GM19395 (cell line): ENCODE measurements at regions not wholly inside any gene's neighbourhood (a gene's known extent, or its start where the extent isn't known, plus 50 kb on each side); places are given as distances from the start of the nearest gene placed in this dataset.
"Not testable (repeated sequence)": the region's sequence is repeated elsewhere in the genome, so short reads cannot be mapped to it uniquely, and the experiment has no call there.

ENCODE experiments used
- ATAC-seq: cut with Tn5 transposase; IDR thresholded peaks from one replicate; pipeline ENCODE4 v1.9.1; 2021; ENCODE audit warnings: mild to moderate bottlenecking, moderate library complexity; ENCODE audit not compliant: unreplicated experiment

DNA sequence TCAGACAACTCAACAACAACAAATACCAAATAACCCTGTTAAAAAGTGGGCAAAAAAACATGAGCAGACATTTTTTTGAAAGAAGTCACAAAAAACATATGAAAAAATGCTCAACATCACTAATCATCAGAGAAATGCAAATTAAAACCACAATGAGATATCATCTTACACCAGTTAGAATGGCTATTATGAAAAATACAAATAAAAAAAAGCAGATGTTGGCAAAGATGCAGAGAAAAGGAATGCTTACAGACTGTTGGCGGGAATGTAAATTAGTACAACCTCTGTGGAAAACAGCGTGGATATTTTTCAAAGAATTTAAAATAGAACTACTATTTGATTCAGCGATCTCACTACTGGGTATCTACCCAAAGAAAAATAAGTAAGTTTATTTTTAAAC is 114.0 kb downstream of the SLC38A4 start:
- ATAC-seq: no peak

DNA sequence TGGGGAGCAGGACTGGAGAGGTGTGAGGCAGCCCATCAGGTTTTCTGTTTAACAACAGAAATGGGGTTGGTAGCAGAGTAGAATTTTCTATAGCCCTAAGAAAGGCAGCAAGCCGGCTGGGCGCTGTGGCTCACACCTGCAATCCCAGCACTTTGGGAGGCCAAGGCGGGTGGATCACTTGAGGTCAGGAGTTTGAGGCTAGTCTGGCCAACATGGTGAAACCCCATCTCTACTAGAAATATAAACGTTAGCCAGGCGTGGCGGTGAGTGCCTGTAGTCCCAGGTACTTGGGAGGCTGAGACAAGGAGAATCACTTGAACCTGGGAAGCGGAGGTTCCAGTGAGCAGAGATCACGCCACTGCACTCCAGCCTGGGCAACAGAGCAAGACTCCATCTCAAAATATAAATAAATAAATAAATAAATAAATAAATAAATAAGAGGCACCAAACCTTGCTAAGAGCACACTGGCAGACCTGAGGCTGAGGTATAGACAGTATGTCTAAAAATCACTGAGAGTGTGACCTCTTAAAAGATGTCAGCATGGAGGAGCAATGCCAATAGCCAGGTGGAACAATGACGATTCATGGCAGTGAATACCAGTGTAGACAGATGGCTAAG is 115.6 kb downstream of the SLC38A4 start:
- ATAC-seq: no peak

DNA sequence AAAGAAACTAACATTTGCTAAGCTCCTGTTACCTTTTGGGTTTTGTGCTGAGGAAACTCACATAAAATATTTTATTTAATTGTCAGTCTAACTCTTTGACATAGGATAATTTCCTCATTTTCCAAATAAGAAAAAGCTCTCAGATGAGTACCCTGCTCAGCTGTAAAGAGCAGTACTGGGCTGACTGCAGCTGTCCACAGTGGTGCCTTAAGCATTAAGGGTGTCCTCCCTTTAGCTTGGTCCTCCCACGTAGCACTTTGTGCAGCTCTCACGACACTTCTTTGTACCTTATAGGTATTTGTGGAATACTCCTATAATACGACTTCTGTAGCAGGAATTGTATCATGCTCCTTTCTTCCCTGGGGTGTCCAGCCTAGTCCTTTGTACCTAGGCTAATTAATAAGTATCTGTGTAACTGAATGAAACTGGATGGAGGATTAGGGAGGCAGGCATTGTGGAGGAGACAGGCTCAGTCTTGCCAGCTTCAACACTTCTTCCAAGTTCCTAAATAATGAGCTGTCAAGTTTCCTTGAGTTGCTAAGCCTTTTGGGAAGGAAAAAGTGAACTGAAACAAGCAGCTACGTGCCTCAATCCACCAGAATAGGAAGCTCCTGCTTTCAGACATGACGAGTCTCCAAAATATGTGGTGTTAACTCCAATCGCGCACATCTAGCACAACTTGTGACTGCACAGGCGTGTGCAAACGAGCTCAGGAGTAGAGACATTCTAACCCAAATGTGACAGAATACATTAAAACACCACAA is 123.0 kb downstream of the SLC38A4 start:
- no peak for ATAC-seq

GRCh38 chr12:46701356-46701755 is 124.4 kb downstream of the SLC38A4 start:
- ATAC-seq: no peak

- no peak for ATAC-seq
These were observed 125.8 kb downstream of the SLC38A4 start for GRCh38 chr12:46699986-46700385.

GRCh38 chr12:46698003-46698402 is 127.8 kb downstream of the SLC38A4 start:
- ATAC-seq: no peak

DNA sequence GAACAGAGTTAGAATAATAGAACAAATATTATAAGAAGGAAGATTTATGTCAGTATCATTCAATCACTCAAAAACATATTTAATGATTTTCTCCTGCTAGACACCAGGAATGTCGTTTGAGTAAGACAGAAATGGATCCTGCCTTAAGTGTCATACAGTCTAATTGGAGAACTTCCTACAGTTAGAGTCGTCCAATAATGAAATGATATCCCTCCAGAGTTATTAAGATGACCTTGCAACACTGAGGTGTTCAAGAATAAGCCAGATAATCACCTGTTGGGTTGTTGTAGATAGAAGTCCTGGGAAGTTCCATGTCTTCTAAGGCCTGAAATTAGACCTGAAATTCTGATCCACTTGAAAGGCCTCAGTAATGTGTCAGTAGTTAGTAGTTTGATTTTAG is 132.3 kb downstream of the SLC38A4 start:
- no peak for ATAC-seq

DNA sequence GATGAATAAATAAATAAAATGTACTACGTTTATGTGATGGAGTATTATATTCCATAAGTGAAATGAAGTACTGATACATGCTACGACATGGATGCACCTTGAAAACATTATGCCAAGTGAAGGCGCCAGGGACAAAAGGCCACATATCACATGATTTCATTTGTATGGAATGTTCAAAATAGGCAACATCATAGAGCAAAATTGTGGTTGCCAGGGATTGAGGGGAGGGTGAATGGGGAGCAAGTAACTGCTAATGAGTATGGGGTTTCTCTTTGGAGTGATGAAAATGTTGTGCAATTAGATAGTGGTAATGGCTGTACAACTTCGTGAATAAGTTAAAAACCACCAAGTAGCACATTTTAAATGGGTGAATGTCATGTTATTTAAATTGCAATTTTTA is 132.8 kb downstream of the SLC38A4 start:
- no peak for ATAC-seq

DNA sequence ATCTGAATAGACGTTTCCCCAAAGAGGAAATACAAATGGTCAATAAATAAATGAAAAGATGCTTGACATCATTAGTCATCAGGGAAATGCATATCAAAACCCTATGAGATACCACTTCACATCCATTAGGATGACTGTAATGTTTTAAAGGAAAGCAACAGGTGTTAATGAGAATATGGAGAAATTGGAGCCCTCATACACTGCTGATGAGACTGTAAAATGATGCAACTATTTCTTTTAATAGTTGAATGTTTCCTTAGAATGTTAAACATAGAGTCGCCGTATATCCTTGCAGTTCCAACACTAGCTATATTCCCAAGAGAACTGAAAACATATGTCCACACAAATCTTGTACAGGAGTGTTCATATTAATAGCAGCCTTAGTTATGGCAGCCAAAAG is 133.2 kb downstream of the SLC38A4 start:
- ATAC-seq: no peak

- ATAC-seq: no peak
These were observed 139.4 kb downstream of the SLC38A4 start for GRCh38 chr12:46686267-46686942.

DNA sequence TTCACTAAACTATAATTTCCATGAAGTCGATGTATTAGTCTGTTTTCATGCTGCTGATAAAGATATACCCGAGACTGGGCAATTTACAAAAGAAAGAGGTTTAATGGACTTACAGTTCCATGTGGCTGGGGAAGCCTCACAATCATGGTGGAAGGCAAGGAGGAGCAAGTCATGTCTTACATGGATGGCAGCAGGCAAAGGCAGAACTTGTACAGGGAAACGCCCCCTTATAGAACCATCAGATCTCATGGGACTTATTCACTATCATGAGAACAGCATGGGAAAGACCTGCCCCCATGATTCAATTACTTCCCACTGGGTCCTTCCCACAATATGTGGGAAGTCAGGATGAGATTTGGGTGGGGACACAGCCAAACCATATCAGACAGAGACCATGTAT is 141.6 kb downstream of the SLC38A4 start:
- ATAC-seq: not testable (repeated sequence)

GRCh38 chr12:46682148-46682547 is 143.6 kb downstream of the SLC38A4 start:
- no peak for ATAC-seq

DNA sequence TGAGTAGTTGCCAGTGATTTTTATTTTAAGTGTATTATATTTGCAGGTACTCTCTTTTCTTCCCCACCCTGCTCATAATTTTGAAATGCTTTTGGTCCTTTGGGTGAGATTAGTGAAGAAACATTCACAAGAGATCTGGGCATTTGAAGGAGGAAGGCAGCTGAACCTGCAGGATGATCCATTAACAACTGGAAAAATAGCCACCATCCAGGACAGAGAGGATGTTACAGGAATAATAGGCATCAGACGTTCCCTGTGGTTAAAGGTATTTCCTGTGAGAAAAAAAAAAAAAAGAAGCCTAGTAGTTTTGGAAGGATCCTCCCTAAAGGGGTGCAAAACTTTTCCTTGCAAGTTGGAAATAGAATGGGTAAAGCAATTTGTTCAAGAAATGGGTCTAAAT is 145.3 kb downstream of the SLC38A4 start:
- ATAC-seq: no peak

DNA sequence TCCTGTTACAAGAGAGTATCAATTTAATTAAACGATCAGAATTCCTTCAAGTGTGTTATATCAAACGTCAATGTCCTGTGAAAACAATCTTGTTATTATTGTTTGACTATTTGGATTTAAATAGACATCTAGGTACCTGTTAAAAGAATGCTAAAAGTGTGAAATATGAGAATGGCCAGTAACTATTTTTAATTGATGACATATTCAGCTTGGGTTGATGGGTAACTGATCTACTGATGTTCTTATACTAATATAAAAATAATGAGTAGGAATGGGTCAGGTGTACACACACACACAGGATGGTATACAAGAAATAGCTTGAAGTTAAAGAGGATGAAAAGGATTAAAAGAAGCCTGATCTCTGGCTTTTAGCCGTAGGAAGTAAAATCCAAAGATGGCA is 146.0 kb downstream of the SLC38A4 start:
- no peak for ATAC-seq

DNA sequence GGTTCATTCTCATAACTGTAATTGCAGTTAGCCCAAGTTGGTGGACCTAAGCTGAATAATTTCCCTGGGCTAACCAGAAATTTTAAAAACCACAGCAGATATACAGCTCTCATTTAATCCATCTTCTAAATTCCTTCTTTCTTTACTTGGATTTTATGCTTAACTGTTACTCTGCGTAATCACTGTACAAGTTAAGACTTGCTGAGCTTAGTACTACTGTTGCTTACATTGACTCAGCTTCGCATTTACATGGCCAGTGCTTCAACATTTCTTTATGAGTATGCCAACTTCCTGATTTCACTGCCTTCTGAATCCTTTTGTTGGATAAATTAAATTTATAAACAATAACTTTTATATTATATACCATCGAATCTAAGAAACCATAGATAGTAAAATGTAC is 147.4 kb downstream of the SLC38A4 start:
- ATAC-seq: no peak

GRCh38 chr12:46677749-46678148 is 148.0 kb downstream of the SLC38A4 start:
- no peak for ATAC-seq

GRCh38 chr12:46676797-46677520 is 148.8 kb downstream of the SLC38A4 start:
- ATAC-seq: no peak

DNA sequence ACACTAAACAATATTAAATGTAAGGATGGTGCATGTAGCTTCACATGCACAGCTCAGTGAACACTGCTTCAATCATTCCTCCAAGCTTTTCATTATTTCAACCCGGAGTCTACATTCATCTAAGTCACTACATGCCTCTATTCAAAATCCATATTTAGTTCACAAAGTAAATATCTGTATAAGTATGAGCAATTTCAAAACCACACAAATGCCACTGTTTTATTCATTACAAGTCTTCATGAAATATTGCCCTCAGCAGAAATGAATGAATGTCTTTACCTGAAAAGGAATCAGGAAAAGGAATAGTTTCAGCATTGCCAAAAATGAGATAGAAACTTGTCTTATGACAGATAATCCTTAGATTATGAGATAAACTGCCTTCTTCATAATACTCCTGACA is 149.4 kb downstream of the SLC38A4 start:
- no peak for ATAC-seq

GRCh38 chr12:46675736-46676135 is 150.1 kb downstream of the SLC38A4 start:
- ATAC-seq: no peak

- no peak for ATAC-seq
These were observed 151.0 kb downstream of the SLC38A4 start for GRCh38 chr12:46674800-46675199.

- ATAC-seq: no peak
These were observed 151.7 kb downstream of the SLC38A4 start for GRCh38 chr12:46674129-46674528.
